GM12878 (cell line): ENCODE measurements at regions not wholly inside any gene's neighbourhood (a gene's known extent, or its start where the extent isn't known, plus 50 kb on each side); places are given as distances from the start of the nearest gene placed in this dataset.

Experiments used
- ATAC-seq: fragments of 200-7000 bp; cut with Tn5 transposase; 3 replicates; pipeline ENCODE4 v1.9.1; 2020; ENCODE audit warnings: mild to moderate bottlenecking, moderate library complexity
- BruUV-seq: library from RNA; stranded (reverse); fragments of 400-500 nt; replicated peaks from 2 replicates; lab custom pipeline; 2021; lab: Mats Ljungman, UMichigan
- CTCF ChIA-PET: fragments of 300-600 bp; sonication (Branson Sonifier 250); formaldehyde crosslinking; extraction: SDS; loops from one replicate; lab custom pipeline; 2021; ENCODE audit warnings: inconsistent platforms; lab: Yijun Ruan, JAX
- POLR2A ChIA-PET: fragments of 350-600 bp; formaldehyde crosslinking; extraction: SDS; loops from one replicate; lab custom pipeline; 2021; ENCODE audit warnings: inconsistent platforms; lab: Charles Lee
- RAD21 ChIA-PET: fragments of 300-600 bp; sonication (Branson Sonifier 250); formaldehyde crosslinking; loops from one replicate; lab custom pipeline; 2023; ENCODE audit warnings: antibody characterized with exemption; ENCODE audit not compliant: unreplicated experiment; lab: Charles Lee
- SMC1A ChIA-PET: fragments of 300-600 bp; sonication (Branson Sonifier 250); formaldehyde crosslinking; loops from one replicate; lab custom pipeline; 2023; ENCODE audit not compliant: unreplicated experiment, uncharacterized antibody; lab: Charles Lee
- DNase-seq: peaks from one replicate; pipeline ENCODE4 v3.0.0-alpha.2; 2011; ENCODE audit warnings: low read depth, low spot score
- FAIRE-seq: peaks from 3 replicates; lab custom pipeline; 2011; peaks lifted over from hg19 to GRCh38; lab: Jason Lieb, UNC
- H2AFZ ChIP-seq: 2 replicates; pipeline ENCODE4 v1.6.0; 2011; ENCODE audit warnings: low read depth, low read length, control low read depth; ENCODE audit not compliant: control insufficient read depth
- H3K27ac ChIP-seq: 2 replicates; pipeline ENCODE4 v1.5.1; 2011; ENCODE audit warnings: control low read depth; ENCODE audit not compliant: control insufficient read depth, insufficient read depth
- H3K27me3 ChIP-seq, 2 experiments: replicated peaks in 1 of 2; 2 replicates each; pipeline versions ENCODE4 v1.6.0 to v1.6.1; 2011; ENCODE audit warnings: low read length in 1 of 2; ENCODE audit not compliant: control insufficient read depth in 2 of 2, insufficient read depth in 2 of 2
- H3K36me3 ChIP-seq, 2 experiments: 2 replicates each; pipeline ENCODE4 v1.5.1; 2011; ENCODE audit warnings: low read length in 1 of 2; ENCODE audit not compliant: control insufficient read depth in 2 of 2, insufficient read depth in 2 of 2
- H3K4me1 ChIP-seq: 2 replicates; pipeline ENCODE4 v1.6.1; 2011; ENCODE audit warnings: mild to moderate bottlenecking, low read length, moderate library complexity, mixed read lengths; ENCODE audit not compliant: control insufficient read depth, insufficient read depth
- H3K4me2 ChIP-seq: 2 replicates; pipeline ENCODE4 v1.6.0; 2011; ENCODE audit warnings: control low read depth; ENCODE audit not compliant: control insufficient read depth, insufficient read depth
- H3K4me3 ChIP-seq: fragments of 200-600 bp; sonication (generic); 2 replicates; pipeline ENCODE4 v1.5.1; 2016
- H3K79me2 ChIP-seq: 2 replicates; pipeline ENCODE4 v1.6.0; 2011; ENCODE audit warnings: low read length; ENCODE audit not compliant: control insufficient read depth, insufficient read depth
- H3K9ac ChIP-seq: 2 replicates; pipeline ENCODE4 v1.8.0; 2011; ENCODE audit warnings: low read length, control low read depth, mixed read lengths; ENCODE audit not compliant: control insufficient read depth, insufficient read depth
- H3K9me3 ChIP-seq: replicated peaks from 3 replicates; pipeline ENCODE4 v1.5.1; 2011; ENCODE audit warnings: mild to moderate bottlenecking, low read length; ENCODE audit not compliant: control insufficient read depth, insufficient read depth
- H4K20me1 ChIP-seq: 2 replicates; pipeline ENCODE4 v1.6.0; 2011; ENCODE audit not compliant: control insufficient read depth, insufficient read depth
- SPI1 ChIP-seq: IDR thresholded peaks from 2 replicates; pipeline ENCODE4 v1.6.1; 2011; ENCODE audit warnings: low read depth, mild to moderate bottlenecking, low read length, moderate library complexity, borderline replicate concordance; ENCODE audit not compliant: insufficient read depth
- TARDBP ChIP-seq: IDR thresholded peaks from 2 replicates; pipeline ENCODE4 v1.6.1; 2016; ENCODE audit warnings: borderline replicate concordance
- WGBS: methylation state at CpG from one replicate; pipeline ENCODE4 v1.1.6; 2016; ENCODE audit warnings: low lambda C conversion rate; ENCODE audit not compliant: insufficient replicate concordance, insufficient coverage; ENCODE audit errors: missing lambda C conversion rate; 5-methylcytosine and 5-hydroxymethylcytosine counted together
- in situ Hi-C: fragments of 300-500 bp; cut with MboI; formaldehyde crosslinking; loops from 9 replicates; pipeline ENCODE4 v1.14.3; 2018; ENCODE audit warnings: mixed read lengths
- intact Hi-C: fragments of 100-400 bp; cut with micrococcal nuclease; formaldehyde crosslinking; loops from one replicate; pipeline ENCODE4 v1.14.2; 2022; ENCODE audit not compliant: unreplicated experiment

DNA sequence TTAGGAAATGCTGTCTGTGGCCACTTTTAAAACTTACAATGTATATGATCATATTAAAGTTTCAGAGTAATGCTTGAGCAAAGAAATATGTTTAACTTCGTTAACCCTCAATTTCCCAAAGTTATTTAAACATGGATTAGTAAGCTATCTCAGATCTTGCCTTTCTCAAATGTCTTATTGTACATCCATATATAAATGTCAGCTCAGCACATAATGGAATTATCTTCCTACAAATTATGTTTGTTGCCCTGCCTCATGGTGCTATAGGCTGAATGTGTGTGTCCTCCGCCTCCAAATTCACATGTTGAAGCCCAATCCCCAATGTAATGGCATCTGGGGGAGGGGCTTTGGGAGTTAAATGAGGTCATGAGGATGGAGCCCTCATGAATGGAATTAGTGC lies 200.3 kb downstream of the MINAR1 start:
- Histone ChIP-seq H3K4me3 (no peak overlapping the region), H3K27ac (no peak overlapping the region), H2AFZ (no peak overlapping the region), H4K20me1 (no peaks in the 10 kb centered on the region), H3K4me2 (no peak overlapping the region), H3K27me3 (no peaks in the 10 kb centered on the region), H3K36me3 (no peaks in the 10 kb centered on the region), H3K79me2 (no peaks in the 10 kb centered on the region), H3K9me3 (no peaks in the 10 kb centered on the region), H3K9ac (no peak overlapping the region), H3K4me1 (no peaks in the 10 kb centered on the region)
- RAD21 ChIA-PET = no interaction called here
- DNase-seq (no peak), ATAC-seq (no peak), FAIRE-seq (no peak)
- TF ChIP-seq TARDBP = no peak
- in situ Hi-C loops = no loop called here
- no TSS peak for BruUV-seq
- SMC1A ChIA-PET = no interaction called here
- POLR2A ChIA-PET = interaction anchor here (0.6 kb wide), 1 partner anchor 11 kb away, joined by 3 read pairs; no protein-coding TSS in a partner anchor
- 26% methylated on average over 2 of the region's 2 CpGs for WGBS
- intact Hi-C loops = no loop called here
- CTCF ChIA-PET = interaction anchor here (0.7 kb wide), 1 partner anchor 10 kb away, joined by 3 read pairs; no protein-coding TSS in a partner anchor

DNA sequence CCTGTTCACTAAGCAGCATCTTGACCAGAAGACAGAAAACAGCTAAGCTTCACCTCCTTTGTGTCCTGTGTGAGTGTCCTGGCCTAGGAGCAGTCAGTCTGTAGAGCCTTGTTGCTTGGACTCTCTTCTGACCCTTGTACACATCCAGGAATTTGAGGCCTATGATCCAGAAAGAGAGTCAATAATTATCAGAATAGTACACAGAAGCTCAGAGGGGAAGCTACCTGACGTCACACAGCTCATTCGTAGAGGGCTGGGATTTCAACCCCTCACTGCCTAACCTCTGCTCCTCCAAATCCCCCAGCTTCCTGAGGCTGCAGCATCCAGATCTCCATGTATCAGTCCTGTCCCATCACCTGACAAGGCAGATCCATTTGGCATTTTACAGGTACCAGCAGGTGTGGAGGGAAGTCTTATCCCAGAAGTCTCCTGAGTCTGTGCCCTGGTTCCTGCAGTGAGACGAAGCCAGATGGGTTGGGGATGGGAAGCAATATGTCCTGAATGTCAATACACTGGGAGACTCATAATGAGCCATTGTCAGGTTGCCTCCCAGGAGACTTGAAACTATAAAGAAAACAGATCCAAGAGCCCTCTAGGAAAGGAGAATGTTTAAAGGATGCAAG lies 203.1 kb downstream of the MINAR1 start:
- in situ Hi-C loops (no loop called here), intact Hi-C loops (no loop called here)
- no peaks in the 10 kb centered on the region; a peak in 1 of 4 replicates for H3K27me3 ChIP-seq
- H3K36me3 ChIP-seq = no peaks in the 10 kb centered on the region
- H3K4me3 ChIP-seq = no peak overlapping the region
- SMC1A ChIA-PET = interaction anchor here (0.6 kb wide), 1 partner anchor 247 kb away, joined by 4 read pairs; no protein-coding TSS in a partner anchor
- no peaks in the 10 kb centered on the region for H4K20me1 ChIP-seq
- 2% methylated on average over 3 of the region's 3 CpGs for WGBS
- CTCF ChIA-PET = no interaction called here
- no peak overlapping the region for H3K4me2 ChIP-seq
- FAIRE-seq (no peak), DNase-seq (no peak), ATAC-seq (no peak)
- TF ChIP-seq SPI1 = no peak
- no peak overlapping the region for H3K27ac ChIP-seq
- POLR2A ChIA-PET = interaction anchor here (0.6 kb wide), 1 partner anchor 71 kb away, joined by 3 read pairs; no protein-coding TSS in a partner anchor
- H3K4me1 ChIP-seq = no peaks in the 10 kb centered on the region
- no peak overlapping the region for H2AFZ ChIP-seq
- H3K9me3 ChIP-seq = no peaks in the 10 kb centered on the region
- BruUV-seq = no TSS peak
- H3K9ac ChIP-seq = no peak overlapping the region
- RAD21 ChIA-PET = no interaction called here
- H3K79me2 ChIP-seq = no peaks in the 10 kb centered on the region
